ENCODE measurements at regions not wholly inside any gene's neighbourhood (a gene's known extent, or its start where the extent isn't known, plus 50 kb on each side); places are given as distances from the start of the nearest gene placed in this dataset.

DNA sequence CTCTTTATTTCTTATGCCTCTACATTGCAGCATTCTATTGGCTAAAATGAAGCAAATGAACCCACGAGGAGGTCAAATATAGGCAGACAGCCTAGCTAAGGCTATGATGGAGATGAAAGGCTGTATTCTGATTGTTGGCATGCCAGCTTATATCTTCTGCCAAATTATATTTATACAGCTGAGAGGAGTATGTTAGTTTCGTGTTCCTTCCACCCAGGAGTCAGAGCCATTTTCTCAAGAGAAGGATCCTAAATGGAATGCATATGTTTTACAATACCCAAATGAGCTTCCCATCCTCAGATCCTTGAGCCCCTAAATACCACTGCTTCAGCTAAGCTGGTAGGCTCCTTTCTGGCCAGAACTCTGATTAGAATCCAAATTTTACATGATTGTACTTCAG, 178.4 kb upstream of the HDDC2 start:
- Histone ChIP-seq H4K91ac (ENCODE audit: insufficient read length, low read depth, low read length) (no peak overlapping the region), H3K4me1 (ENCODE audit: insufficient read depth, low read length) (no peaks in the 10 kb centered on the region), H3K4ac (ENCODE audit: low read depth, low read length) (no peak overlapping the region), H3T11ph (ENCODE audit: low read length) (no peak overlapping the region), H2AK5ac (ENCODE audit: insufficient read length, low read length) (no peak overlapping the region), H2BK5ac (ENCODE audit: insufficient read length, low read length) (no peak overlapping the region), H3K4me2 (ENCODE audit: insufficient read depth, insufficient read length, low read length) (no peak overlapping the region), H3K18ac (ENCODE audit: insufficient read length, low read depth, low read length) (no peak overlapping the region), H3K56ac (ENCODE audit: insufficient read length, low read depth, low read length) (no peak overlapping the region), H3K79me2 (ENCODE audit: insufficient read depth, low read length) (no peaks in the 10 kb centered on the region), H4K20me1 (ENCODE audit: control insufficient read depth, insufficient read depth, insufficient read length) (no peaks in the 10 kb centered on the region), H3K23ac (ENCODE audit: insufficient read length, low read depth, low read length) (no peak overlapping the region), H3K9ac (ENCODE audit: extremely low read depth, insufficient read length, low read length) (no peak overlapping the region), H4K5ac (ENCODE audit: insufficient read length, low read depth, low read length) (no peak overlapping the region), H3K79me1 (ENCODE audit: insufficient read depth, low read depth, low read length, poor library complexity, severe bottlenecking) (no peaks in the 10 kb centered on the region), H3K23me2 (ENCODE audit: insufficient read length, low read depth, low read length, poor library complexity, severe bottlenecking) (no peaks in the 10 kb centered on the region), H2BK15ac (ENCODE audit: low read depth, low read length) (no peak overlapping the region), H2AFZ (ENCODE audit: low read length) (no peak overlapping the region), H3K27ac (ENCODE audit: insufficient read length, low read depth, low read length) (no peak overlapping the region), H3K14ac (ENCODE audit: insufficient read depth, low read length) (no peak overlapping the region), H3K9me3 (ENCODE audit: control insufficient read depth, low read depth, low read length) (no peaks in the 10 kb centered on the region), H3K27me3 (ENCODE audit: insufficient read depth, low read length) (no peaks in the 10 kb centered on the region), H4K8ac (replicated peaks; ENCODE audit: insufficient read length, low read depth, low read length) (no peak overlapping the region), H2BK20ac (ENCODE audit: low read depth, low read length, poor library complexity, severe bottlenecking) (no peak overlapping the region), H2BK12ac (ENCODE audit: insufficient read length, low read depth, low read length) (no peak overlapping the region), H2BK120ac (ENCODE audit: low read depth, low read length, poor library complexity, severe bottlenecking) (no peak overlapping the region)
- H3K4me1 Mint-ChIP-seq: peaks cover 6 to 8% of the 10 kb centered on the region in 2 experiments; a peak in 3 of 4 replicates
- H3K9me3 Mint-ChIP-seq: no peaks in the 10 kb centered on the region
- no peaks in the 10 kb centered on the region; the same call in 1 of the 2 replicates for H3K27me3 Mint-ChIP-seq (ENCODE audit: low read depth)
- H3K4me3 Mint-ChIP-seq: no peak overlapping the region
- no peak overlapping the region for H3K27ac Mint-ChIP-seq
- no CpG with 5 or more reads among the region's 2 CpGs for WGBS (ENCODE audit: extremely low coverage, insufficient read length, low lambda C conversion rate)
- TF ChIP-seq CTCF (conservative IDR thresholded peaks at IDR 0.05): no peak
- no peak for DNase-seq
- no peaks in the 10 kb centered on the region; a peak in 1 of 7 replicates for H3K36me3 Mint-ChIP-seq (ENCODE audit: insufficient read depth in 1 of 3, low read depth in 3 of 3)
